Peyer's patch (tissue), 4 donors: ENCODE measurements at regions not wholly inside any gene's neighbourhood (a gene's known extent, or its start where the extent isn't known, plus 50 kb on each side); places are given as distances from the start of the nearest gene placed in this dataset.
"Not testable (repeated sequence)": the region's sequence is repeated elsewhere in the genome, so short reads cannot be mapped to it uniquely, and the experiment has no call there.

Experiments
- DNase-seq, 3 donors: peaks; one replicate each; pipeline ENCODE4 v3.0.0-alpha.2; 2017 to 2019
- H3K27ac ChIP-seq, 4 donors: fragments of 200-600 bp; sonication (generic); one replicate each; pipeline ENCODE4 v1.5.1; 2016 to 2019
- H3K27me3 ChIP-seq, 2 donors: fragments of 200-600 bp; sonication (generic); one replicate each; pipeline ENCODE4 v1.5.1; 2019
- H3K36me3 ChIP-seq, 3 donors: fragments of 200-600 bp; sonication (generic); one replicate each; pipeline ENCODE4 v1.5.1; 2016 to 2019
- H3K4me1 ChIP-seq, 4 donors: fragments of 200-600 bp; sonication (generic); one replicate each; pipeline ENCODE4 v1.5.1; 2016 to 2019
- H3K4me3 ChIP-seq, 4 donors: fragments of 200-600 bp; sonication (generic); 1 replicate in 3 of 4; 2 replicates in 1 of 4; pipeline ENCODE4 v1.5.1; 2016 to 2019; ENCODE audit warnings: mild to moderate bottlenecking in 1 of 4
- H3K9me3 ChIP-seq, 4 donors: fragments of 200-600 bp; sonication (generic); one replicate each; pipeline ENCODE4 v1.5.1; 2016 to 2019; ENCODE audit warnings: mild to moderate bottlenecking in 1 of 4
- POLR2A ChIP-seq, 2 donors: fragments of 450-650 bp; IDR thresholded peaks; one replicate each; pipeline ENCODE4 v1.5.1; 2017; ENCODE audit warnings: antibody characterized with exemption in 2 of 2, mild to moderate bottlenecking in 2 of 2, moderate library complexity in 2 of 2
- TF ChIP-seq, protein P1 (sequence below), 6 experiments: fragments of 450-650 bp in 4 of 6; fragments of 200-600 bp in 2 of 6; sonication (generic) in 1 of 6; IDR thresholded peaks; one replicate each; pipeline ENCODE4 v1.5.1; 2017 to 2019; ENCODE audit warnings: antibody characterized with exemption in 6 of 6, mild to moderate bottlenecking in 3 of 6, moderate library complexity in 1 of 6

- Histone ChIP-seq H3K4me1 (no peaks in the 10 kb centered on the region), H3K27ac (no peak overlapping the region), H3K27me3 (no peaks in the 10 kb centered on the region), H3K36me3 (no peaks in the 10 kb centered on the region), H3K4me3 (no peak overlapping the region), H3K9me3 (no peaks in the 10 kb centered on the region)
- TF ChIP-seq POLR2A (IDR thresholded peaks at IDR 0.05) = no peak
- TF ChIP-seq, protein P1, sequence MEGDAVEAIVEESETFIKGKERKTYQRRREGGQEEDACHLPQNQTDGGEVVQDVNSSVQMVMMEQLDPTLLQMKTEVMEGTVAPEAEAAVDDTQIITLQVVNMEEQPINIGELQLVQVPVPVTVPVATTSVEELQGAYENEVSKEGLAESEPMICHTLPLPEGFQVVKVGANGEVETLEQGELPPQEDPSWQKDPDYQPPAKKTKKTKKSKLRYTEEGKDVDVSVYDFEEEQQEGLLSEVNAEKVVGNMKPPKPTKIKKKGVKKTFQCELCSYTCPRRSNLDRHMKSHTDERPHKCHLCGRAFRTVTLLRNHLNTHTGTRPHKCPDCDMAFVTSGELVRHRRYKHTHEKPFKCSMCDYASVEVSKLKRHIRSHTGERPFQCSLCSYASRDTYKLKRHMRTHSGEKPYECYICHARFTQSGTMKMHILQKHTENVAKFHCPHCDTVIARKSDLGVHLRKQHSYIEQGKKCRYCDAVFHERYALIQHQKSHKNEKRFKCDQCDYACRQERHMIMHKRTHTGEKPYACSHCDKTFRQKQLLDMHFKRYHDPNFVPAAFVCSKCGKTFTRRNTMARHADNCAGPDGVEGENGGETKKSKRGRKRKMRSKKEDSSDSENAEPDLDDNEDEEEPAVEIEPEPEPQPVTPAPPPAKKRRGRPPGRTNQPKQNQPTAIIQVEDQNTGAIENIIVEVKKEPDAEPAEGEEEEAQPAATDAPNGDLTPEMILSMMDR (IDR thresholded peaks at IDR 0.05) = no peak
- no peak for DNase-seq
Observed at GRCh38 chr10:125591886-125592285, 91.1 kb downstream of the TEX36 start.

GRCh38 chr10:125588738-125589137 lies 94.2 kb downstream of the TEX36 start:
- H3K4me1 ChIP-seq, H3K9me3 ChIP-seq, H3K27ac ChIP-seq, H3K27me3 ChIP-seq, H3K4me3 ChIP-seq, DNase-seq, H3K36me3 ChIP-seq: not testable (repeated sequence)

DNA sequence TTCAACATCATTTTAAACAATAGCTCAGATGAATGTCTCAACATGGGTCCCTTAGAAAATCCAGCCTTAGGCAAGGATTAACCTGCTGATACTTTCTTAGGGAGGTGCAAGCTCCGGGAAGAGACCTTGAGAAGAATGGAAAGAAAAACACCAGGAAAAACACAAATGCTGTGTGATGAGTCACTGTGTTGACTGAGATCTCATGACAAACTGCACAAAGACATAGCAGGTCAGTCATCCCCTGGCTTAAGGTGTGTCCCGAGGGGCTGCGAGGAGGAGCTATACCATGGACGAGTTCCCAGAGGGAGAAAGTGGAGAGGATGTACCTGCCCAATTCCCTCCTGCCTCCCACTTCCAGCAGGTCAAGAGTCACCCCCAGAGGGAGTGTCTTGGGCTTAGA lies 98.0 kb downstream of the TEX36 start:
- H3K27me3 ChIP-seq = no peaks in the 10 kb centered on the region
- no peaks in the 10 kb centered on the region for H3K36me3 ChIP-seq
- no peak overlapping the region for H3K4me3 ChIP-seq
- no peak overlapping the region for H3K27ac ChIP-seq
- no peaks in the 10 kb centered on the region for H3K9me3 ChIP-seq
- no peaks in the 10 kb centered on the region for H3K4me1 ChIP-seq
- no peak for DNase-seq
- TF ChIP-seq, protein P1 (IDR thresholded peaks at IDR 0.05) = no peak
- TF ChIP-seq POLR2A (IDR thresholded peaks at IDR 0.05) = no peak

GRCh38 chr10:125578658-125579315 lies 104.2 kb downstream of the TEX36 start:
- H3K4me3 ChIP-seq = no peak overlapping the region
- no peaks in the 10 kb centered on the region for H3K4me1 ChIP-seq
- DNase-seq = no peak
- H3K9me3 ChIP-seq = no peaks in the 10 kb centered on the region
- H3K27me3 ChIP-seq = no peaks in the 10 kb centered on the region
- H3K36me3 ChIP-seq = no peaks in the 10 kb centered on the region
- H3K27ac ChIP-seq = no peak overlapping the region
- TF ChIP-seq POLR2A (IDR thresholded peaks at IDR 0.05) = no peak
- TF ChIP-seq, protein P1 (IDR thresholded peaks at IDR 0.05) = no peak

GRCh38 chr10:125575843-125576242 lies 107.1 kb downstream of the TEX36 start:
- no peaks in the 10 kb centered on the region for H3K36me3 ChIP-seq
- no peaks in the 10 kb centered on the region for H3K9me3 ChIP-seq
- no peak overlapping the region for H3K27ac ChIP-seq
- no peaks in the 10 kb centered on the region for H3K27me3 ChIP-seq
- TF ChIP-seq, protein P1 (IDR thresholded peaks at IDR 0.05) = no peak
- TF ChIP-seq POLR2A (IDR thresholded peaks at IDR 0.05) = no peak
- DNase-seq = no peak
- no peaks in the 10 kb centered on the region for H3K4me1 ChIP-seq
- H3K4me3 ChIP-seq = no peak overlapping the region

- H3K9me3 ChIP-seq = no peaks in the 10 kb centered on the region
- no peak overlapping the region for H3K27ac ChIP-seq
- TF ChIP-seq POLR2A (IDR thresholded peaks at IDR 0.05) = no peak
- TF ChIP-seq, protein P1 (IDR thresholded peaks at IDR 0.05) = no peak
- no peak for DNase-seq
- no peaks in the 10 kb centered on the region for H3K36me3 ChIP-seq
- H3K27me3 ChIP-seq = no peaks in the 10 kb centered on the region
- H3K4me3 ChIP-seq = no peak overlapping the region
- H3K4me1 ChIP-seq = no peaks in the 10 kb centered on the region
Observed at GRCh38 chr10:125568156-125568555, 114.8 kb downstream of the TEX36 start.
